BE2C (cell line): ENCODE measurements at regions not wholly inside any gene's neighbourhood (a gene's known extent, or its start where the extent isn't known, plus 50 kb on each side); places are given as distances from the start of the nearest gene placed in this dataset.

Experiments
- DNase-seq: peaks from one replicate; pipeline ENCODE4 v3.0.0-alpha.2; 2020
- H3K27me3 ChIP-seq: fragments of 250-450 bp; sonication (Bioruptor Pico); 2 replicates; pipeline ENCODE4 v1.5.1; 2020; ENCODE audit warnings: mild to moderate bottlenecking
- H3K36me3 ChIP-seq: fragments of 250-450 bp; sonication (Bioruptor Pico); 2 replicates; pipeline ENCODE4 v1.5.1; 2020; ENCODE audit warnings: mild to moderate bottlenecking
- H3K4me1 ChIP-seq: fragments of 250-450 bp; sonication (Bioruptor Pico); 2 replicates; pipeline ENCODE4 v1.5.1; 2020
- H3K4me3 ChIP-seq: 2 replicates; pipeline ENCODE4 v1.5.1; 2011; ENCODE audit warnings: low read depth, low read length
- H3K9me3 ChIP-seq: fragments of 250-450 bp; sonication (Bioruptor Pico); 2 replicates; pipeline ENCODE4 v1.5.1; 2020
- CTCF ChIP-seq: IDR thresholded peaks from 2 replicates; pipeline ENCODE4 v1.5.1; 2012; ENCODE audit warnings: mild to moderate bottlenecking, low read depth, low read length

- no peaks in the 10 kb centered on the region for H3K36me3 ChIP-seq
- no peak for TF ChIP-seq CTCF
- no peak overlapping the region for H3K4me3 ChIP-seq
- peaks cover 38% of the 10 kb centered on the region for H3K27me3 ChIP-seq
- H3K4me1 ChIP-seq, result no peaks in the 10 kb centered on the region
- no peak for DNase-seq
- no peaks in the 10 kb centered on the region; the same call in 1 of the 2 replicates for H3K9me3 ChIP-seq
Measured at GRCh38 chr7:1317646-1318045, 85.0 kb downstream of the UNCX start.

GRCh38 chr7:1318051-1318450 is 85.4 kb downstream of the UNCX start:
- no peak overlapping the region for H3K4me3 ChIP-seq
- no peak for TF ChIP-seq CTCF
- no peaks in the 10 kb centered on the region for H3K4me1 ChIP-seq
- no peaks in the 10 kb centered on the region; the same call in 1 of the 2 replicates for H3K9me3 ChIP-seq
- no peaks in the 10 kb centered on the region for H3K36me3 ChIP-seq
- peaks cover 42% of the 10 kb centered on the region for H3K27me3 ChIP-seq
- no peak for DNase-seq

- Histone ChIP-seq H3K27me3 (peaks cover 46% of the 10 kb centered on the region), H3K4me3 (no peak overlapping the region), H3K9me3 (no peaks in the 10 kb centered on the region; the same call in 1 of the 2 replicates), H3K36me3 (no peaks in the 10 kb centered on the region), H3K4me1 (no peaks in the 10 kb centered on the region)
- no peak for TF ChIP-seq CTCF
- no peak for DNase-seq
Measured at GRCh38 chr7:1318661-1319060, 86.0 kb downstream of the UNCX start.

GRCh38 chr7:1320616-1321240 is 88.1 kb downstream of the UNCX start:
- H3K9me3 ChIP-seq, result no peaks in the 10 kb centered on the region; the same call in 1 of the 2 replicates
- no peaks in the 10 kb centered on the region for H3K4me1 ChIP-seq
- H3K36me3 ChIP-seq, result no peaks in the 10 kb centered on the region
- H3K4me3 ChIP-seq, result no peak overlapping the region
- H3K27me3 ChIP-seq, result peaks cover 55% of the 10 kb centered on the region
- TF ChIP-seq CTCF, result no peak
- DNase-seq, result no peak

GRCh38 chr7:1321411-1322239 is 89.0 kb downstream of the UNCX start:
- Histone ChIP-seq H3K9me3 (no peaks in the 10 kb centered on the region; the same call in 1 of the 2 replicates), H3K27me3 (peaks cover 60% of the 10 kb centered on the region), H3K4me1 (no peaks in the 10 kb centered on the region), H3K4me3 (no peak overlapping the region), H3K36me3 (no peaks in the 10 kb centered on the region)
- no peak for DNase-seq
- no peak for TF ChIP-seq CTCF
